ENCODE measurements at regions not wholly inside any gene's neighbourhood (a gene's known extent, or its start where the extent isn't known, plus 50 kb on each side); places are given as distances from the start of the nearest gene placed in this dataset.

DNA sequence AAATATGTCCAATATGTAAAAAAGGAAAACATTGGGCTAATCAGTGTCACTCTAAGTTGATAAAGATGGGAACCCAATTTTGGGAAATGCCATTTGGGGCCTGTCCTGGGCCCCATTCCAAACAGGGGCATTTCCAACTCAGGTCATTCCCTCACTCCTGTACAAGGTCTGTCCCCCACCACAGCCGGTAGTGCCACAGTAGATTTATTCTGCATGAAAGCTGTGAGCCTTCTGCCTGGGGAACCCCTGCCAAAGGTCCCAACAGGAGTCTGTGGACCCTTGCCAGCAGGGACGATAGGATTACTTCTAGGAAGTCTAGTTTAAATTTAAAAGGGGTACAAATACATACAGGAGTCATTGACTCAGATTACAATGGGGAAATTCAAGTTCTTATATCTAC is 317.6 kb upstream of the GNPDA2 start:
- DNase-seq (ENCODE audit: low spot score in 2 of 2) (no peak), ATAC-seq (no peak)
- peaks cover 15% of the 10 kb centered on the region for H3K9me3 Mint-ChIP-seq
- no peak overlapping the region for H3K4me3 Mint-ChIP-seq
- no peaks in the 10 kb centered on the region for H3K4me1 Mint-ChIP-seq
- no peaks in the 10 kb centered on the region for H3K36me3 Mint-ChIP-seq
- no peak overlapping the region for H3K27ac Mint-ChIP-seq

DNA sequence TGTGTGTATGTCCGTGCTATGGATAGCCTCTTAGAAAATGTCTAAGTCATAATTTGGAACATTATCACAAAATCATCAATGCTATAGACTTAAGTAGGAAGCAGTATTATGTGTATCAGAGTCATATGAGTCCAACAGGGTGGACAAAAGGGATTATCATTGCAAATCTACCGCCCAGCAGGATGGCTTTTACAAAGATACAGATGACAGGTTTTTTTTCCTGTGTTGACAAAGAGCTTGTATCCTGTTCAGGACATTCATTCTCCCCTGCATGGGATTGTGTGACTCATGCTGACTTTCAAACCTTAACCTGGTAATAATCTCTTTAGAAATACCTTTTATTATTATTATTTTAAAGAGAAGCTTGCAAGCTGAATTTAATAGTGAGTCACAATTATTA is 310.3 kb upstream of the GNPDA2 start:
- DNase-seq (ENCODE audit: low spot score in 2 of 2) (no peak), ATAC-seq (no peak)
- no peaks in the 10 kb centered on the region for H3K4me1 Mint-ChIP-seq
- peaks cover 9% of the 10 kb centered on the region for H3K9me3 Mint-ChIP-seq
- no peaks in the 10 kb centered on the region for H3K36me3 Mint-ChIP-seq
- no peak overlapping the region for H3K4me3 Mint-ChIP-seq
- no peak overlapping the region for H3K27ac Mint-ChIP-seq

- no peak for ATAC-seq
- no peak overlapping the region for H3K27ac Mint-ChIP-seq
- DNase-seq (ENCODE audit: low spot score in 2 of 2), result no peak
- H3K4me3 Mint-ChIP-seq, result no peak overlapping the region
- H3K4me1 Mint-ChIP-seq, result no peaks in the 10 kb centered on the region
- peaks cover 7% of the 10 kb centered on the region for H3K9me3 Mint-ChIP-seq
- H3K36me3 Mint-ChIP-seq, result no peaks in the 10 kb centered on the region
Measured at GRCh38 chr4:45033676-45034419, 307.5 kb upstream of the GNPDA2 start.

DNA sequence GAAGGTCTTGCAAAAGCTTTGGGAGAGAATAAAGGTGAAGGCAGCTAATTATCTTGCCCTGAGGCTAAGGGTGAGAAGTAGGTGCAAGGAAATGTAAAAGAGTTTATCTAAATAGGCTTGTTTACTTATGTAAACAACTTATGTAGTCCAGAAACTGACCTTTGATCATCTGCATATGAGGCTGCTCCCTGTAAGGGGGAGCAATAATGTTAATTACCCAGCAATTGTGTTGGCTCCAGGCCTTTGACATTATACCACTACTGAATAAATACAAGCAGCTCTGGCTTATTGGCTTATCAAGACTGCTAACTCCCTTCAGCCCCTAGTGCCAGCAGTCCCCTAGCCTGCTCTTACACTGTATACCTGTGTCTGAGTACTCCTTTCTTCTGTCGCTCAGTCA is 303.7 kb upstream of the GNPDA2 start:
- Mint-ChIP-seq H3K9me3 (peaks cover 7% of the 10 kb centered on the region), H3K36me3 (no peaks in the 10 kb centered on the region), H3K27ac (no peak overlapping the region)

GRCh38 chr4:45007508-45007907 is 281.2 kb upstream of the GNPDA2 start:
- Mint-ChIP-seq H3K27ac (no peak overlapping the region), H3K36me3 (no peaks in the 10 kb centered on the region), H3K9me3 (peaks cover 20% of the 10 kb centered on the region), H3K4me3 (no peak overlapping the region), H3K4me1 (no peaks in the 10 kb centered on the region)
- DNase-seq (ENCODE audit: low spot score in 2 of 2) (no peak), ATAC-seq (peak; percentile 32)

More for the DNA sequence above, 303.7 kb upstream of the GNPDA2 start:
- ATAC-seq, result no peak
- Mint-ChIP-seq H3K4me1 (no peaks in the 10 kb centered on the region), H3K4me3 (no peak overlapping the region)
- DNase-seq (ENCODE audit: low spot score in 2 of 2), result no peak

DNA sequence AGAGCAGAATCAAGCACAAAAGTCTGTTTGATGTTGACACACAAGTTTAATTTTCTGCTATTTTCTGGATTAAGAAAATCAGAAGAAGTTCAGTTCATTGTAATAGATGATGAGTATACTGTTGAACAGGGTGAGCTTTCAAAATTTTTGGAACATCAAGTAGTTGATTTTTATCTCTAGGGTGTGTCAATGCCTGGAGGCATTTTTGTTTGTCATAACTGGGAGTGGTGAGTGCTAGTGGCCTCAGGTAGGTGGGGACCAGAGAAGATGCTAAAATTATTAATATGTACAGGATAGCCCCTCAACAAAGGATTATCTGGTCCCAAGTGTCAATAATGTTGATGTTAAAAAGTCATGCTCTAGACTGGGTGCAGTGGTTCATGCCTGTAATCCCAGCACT is 279.7 kb upstream of the GNPDA2 start:
- Mint-ChIP-seq H3K36me3 (no peaks in the 10 kb centered on the region), H3K9me3 (peaks cover 21% of the 10 kb centered on the region), H3K27ac (no peak overlapping the region), H3K4me1 (no peaks in the 10 kb centered on the region), H3K4me3 (no peak overlapping the region)
- ATAC-seq, result no peak
- DNase-seq (ENCODE audit: low spot score in 2 of 2), result no peak

DNA sequence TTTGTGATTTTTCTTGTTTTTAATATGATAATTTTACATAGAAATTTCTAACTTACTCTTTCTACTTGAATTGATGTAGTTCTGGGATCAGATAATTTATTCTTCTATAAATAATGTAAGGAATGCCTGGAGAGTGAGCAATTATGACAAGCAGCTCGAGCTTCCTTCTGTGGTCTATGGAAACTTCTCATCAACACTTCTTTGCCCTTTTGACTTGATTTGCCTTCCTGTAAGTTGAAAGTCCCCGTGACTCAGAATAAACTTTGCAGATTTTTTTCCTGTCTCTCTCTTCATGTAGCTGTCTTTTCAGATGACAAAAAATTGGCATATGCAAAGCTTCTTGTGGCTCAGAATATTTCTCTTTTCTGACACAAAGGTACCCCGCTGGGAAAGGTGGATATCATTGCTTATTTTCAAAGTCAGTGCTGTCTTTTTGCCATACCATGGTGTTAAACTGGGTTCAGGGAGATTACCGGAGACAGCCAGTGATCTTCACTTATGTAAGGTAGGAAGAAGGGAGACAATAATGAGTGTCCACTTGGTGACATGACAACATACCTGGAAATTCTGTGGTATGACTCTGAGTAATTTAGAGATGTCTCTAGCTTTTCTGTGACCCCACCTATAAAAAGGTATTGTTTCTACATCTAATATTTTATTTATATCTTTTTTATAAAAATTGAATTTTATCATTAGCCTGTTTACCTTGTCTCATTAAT is 278.6 kb upstream of the GNPDA2 start:
- no peak for ATAC-seq
- Mint-ChIP-seq H3K27ac (no peak overlapping the region), H3K4me1 (no peaks in the 10 kb centered on the region), H3K4me3 (no peak overlapping the region), H3K9me3 (peaks cover 19% of the 10 kb centered on the region), H3K36me3 (no peaks in the 10 kb centered on the region)
- no peak for DNase-seq (ENCODE audit: low spot score in 2 of 2)

GRCh38 chr4:45004326-45004725 is 278.0 kb upstream of the GNPDA2 start:
- H3K4me3 Mint-ChIP-seq, result no peak overlapping the region
- no peaks in the 10 kb centered on the region for H3K4me1 Mint-ChIP-seq
- ATAC-seq (no peak), DNase-seq (ENCODE audit: low spot score in 2 of 2) (no peak)
- no peak overlapping the region for H3K27ac Mint-ChIP-seq
- H3K9me3 Mint-ChIP-seq, result peaks cover 22% of the 10 kb centered on the region
- no peaks in the 10 kb centered on the region for H3K36me3 Mint-ChIP-seq

GRCh38 chr4:44996276-44996845 is 270.0 kb upstream of the GNPDA2 start:
- no peaks in the 10 kb centered on the region for H3K4me1 Mint-ChIP-seq
- ATAC-seq (no peak), DNase-seq (ENCODE audit: low spot score in 2 of 2) (no peak)
- no peak overlapping the region for H3K27ac Mint-ChIP-seq
- peaks cover 5% of the 10 kb centered on the region for H3K9me3 Mint-ChIP-seq
- H3K36me3 Mint-ChIP-seq, result no peaks in the 10 kb centered on the region
- no peak overlapping the region for H3K4me3 Mint-ChIP-seq

GRCh38 chr4:44988011-44988410 is 261.7 kb upstream of the GNPDA2 start:
- ATAC-seq (no peak), DNase-seq (ENCODE audit: low spot score in 2 of 2) (no peak)
- H3K4me1 Mint-ChIP-seq, result no peaks in the 10 kb centered on the region
- no peak overlapping the region for H3K4me3 Mint-ChIP-seq
- H3K27ac Mint-ChIP-seq, result no peak overlapping the region
- peaks cover 12% of the 10 kb centered on the region for H3K9me3 Mint-ChIP-seq
- H3K36me3 Mint-ChIP-seq, result no peaks in the 10 kb centered on the region

DNA sequence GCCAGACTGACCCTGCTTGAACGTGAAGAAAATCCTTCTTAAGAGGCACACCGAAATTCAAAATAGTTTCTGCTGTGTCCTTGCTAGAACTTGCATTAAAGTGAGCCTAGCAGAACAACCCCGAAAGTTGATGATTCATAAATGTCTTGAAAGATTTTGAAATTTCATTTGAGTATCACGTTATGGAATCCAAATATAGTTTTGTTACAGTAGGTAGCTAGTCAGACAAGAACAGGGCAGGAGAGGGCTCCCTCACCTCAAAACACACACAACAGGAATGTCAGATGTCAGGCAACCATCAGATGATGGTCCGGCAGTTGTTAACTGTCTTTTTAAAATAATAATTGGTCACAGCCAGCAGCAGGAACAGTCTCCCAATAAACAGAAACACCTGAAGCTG is 259.6 kb upstream of the GNPDA2 start:
- DNase-seq (ENCODE audit: low spot score in 2 of 2) (no peak), ATAC-seq (no peak)
- H3K9me3 Mint-ChIP-seq, result peaks cover 13% of the 10 kb centered on the region
- no peak overlapping the region for H3K27ac Mint-ChIP-seq
- no peaks in the 10 kb centered on the region for H3K36me3 Mint-ChIP-seq
- H3K4me1 Mint-ChIP-seq, result no peaks in the 10 kb centered on the region
- no peak overlapping the region for H3K4me3 Mint-ChIP-seq

DNA sequence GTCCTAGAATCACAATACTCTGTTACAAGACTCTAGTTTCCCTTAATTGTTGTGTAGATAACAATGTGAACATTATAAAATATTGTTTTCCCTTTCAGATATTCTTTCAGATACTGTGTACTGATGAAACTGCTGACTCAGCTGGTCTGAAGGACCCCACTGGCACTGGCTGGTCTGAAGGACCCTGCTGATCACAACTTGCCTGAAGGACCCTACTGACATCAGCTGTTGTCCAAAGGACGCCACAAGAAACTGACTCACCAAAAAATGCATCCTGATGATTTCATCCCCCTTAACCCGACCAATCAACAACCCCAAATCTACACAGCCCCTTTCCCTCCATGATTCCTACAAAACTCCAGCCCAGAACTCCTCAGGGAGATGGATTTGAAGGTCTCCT is 258.8 kb upstream of the GNPDA2 start:
- Mint-ChIP-seq H3K4me1 (no peaks in the 10 kb centered on the region), H3K9me3 (peaks cover 17% of the 10 kb centered on the region), H3K27ac (no peak overlapping the region), H3K36me3 (no peaks in the 10 kb centered on the region), H3K4me3 (no peak overlapping the region)
- DNase-seq (ENCODE audit: low spot score in 2 of 2) (no peak), ATAC-seq (no peak)

- no peak for ATAC-seq
- Mint-ChIP-seq H3K27ac (no peak overlapping the region), H3K4me1 (no peaks in the 10 kb centered on the region), H3K9me3 (peaks cover 22% of the 10 kb centered on the region), H3K36me3 (no peaks in the 10 kb centered on the region), H3K4me3 (no peak overlapping the region)
- DNase-seq (ENCODE audit: low spot score in 2 of 2), result no peak
Measured at GRCh38 chr4:44984083-44984482, 257.7 kb upstream of the GNPDA2 start.

GRCh38 chr4:44983083-44983482 is 256.7 kb upstream of the GNPDA2 start:
- H3K9me3 Mint-ChIP-seq, result peaks cover 23% of the 10 kb centered on the region
- no peak for ATAC-seq
- no peaks in the 10 kb centered on the region for H3K36me3 Mint-ChIP-seq
- DNase-seq (ENCODE audit: low spot score in 2 of 2), result no peak
- H3K4me1 Mint-ChIP-seq, result no peaks in the 10 kb centered on the region
- H3K4me3 Mint-ChIP-seq, result no peak overlapping the region
- H3K27ac Mint-ChIP-seq, result no peak overlapping the region

DNA sequence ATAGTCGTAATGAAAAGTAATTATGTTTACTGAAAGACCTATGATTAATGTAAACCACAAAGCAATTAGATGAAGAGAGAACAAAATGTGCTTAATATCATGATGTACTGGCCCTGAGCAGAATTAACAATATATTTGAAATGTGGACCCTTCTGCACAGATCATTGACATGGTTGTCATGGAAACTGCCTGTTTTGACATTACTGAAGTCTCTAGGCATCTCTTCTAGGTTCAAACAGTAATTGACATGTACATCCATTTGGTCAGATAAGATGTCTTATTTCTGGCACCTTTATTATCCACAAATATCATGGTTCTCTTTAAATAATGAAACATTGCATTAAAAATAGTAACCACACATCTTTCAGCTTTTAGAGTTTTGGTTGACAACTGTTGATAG is 251.7 kb upstream of the GNPDA2 start:
- Mint-ChIP-seq H3K4me3 (no peak overlapping the region), H3K36me3 (no peaks in the 10 kb centered on the region), H3K4me1 (no peaks in the 10 kb centered on the region), H3K27ac (no peak overlapping the region), H3K9me3 (peaks cover 12% of the 10 kb centered on the region)
- DNase-seq (ENCODE audit: low spot score in 2 of 2), result no peak
- ATAC-seq, result no peak
